Psoas muscle (tissue), 7 donors: ENCODE measurements at regions not wholly inside any gene's neighbourhood (a gene's known extent, or its start where the extent isn't known, plus 50 kb on each side); places are given as distances from the start of the nearest gene placed in this dataset.

Experiments
- ATAC-seq, 4 donors: fragments of 200-7000 bp; cut with Tn5 transposase; one replicate each; pipeline ENCODE4 v1.9.1; 2020; ENCODE audit warnings: moderate library complexity in 3 of 4, mild to moderate bottlenecking in 2 of 4
- DNase-seq, 2 donors: peaks; one replicate each; pipeline ENCODE4 v3.0.0-alpha.2; 2020
- H3K27ac ChIP-seq: fragments of 200-600 bp; one replicate; pipeline ENCODE4 v1.8.0; 2022
- H3K27me3 ChIP-seq, 3 donors: fragments of 200-600 bp in 1 of 3; one replicate each; pipeline versions ENCODE4 v1.6.1 to v1.8.0; 2013 to 2022; ENCODE audit warnings: low read length in 2 of 3, mild to moderate bottlenecking in 2 of 3, moderate library complexity in 1 of 3; ENCODE audit not compliant: insufficient read depth in 3 of 3
- H3K36me3 ChIP-seq, 2 donors: fragments of 200-600 bp in 1 of 2; one replicate each; pipeline versions ENCODE4 v1.6.1 to v1.8.0; 2013 to 2022; ENCODE audit warnings: low read depth in 1 of 2, mild to moderate bottlenecking in 1 of 2, moderate library complexity in 1 of 2; ENCODE audit not compliant: insufficient read depth in 1 of 2
- H3K4me1 ChIP-seq: fragments of 200-600 bp; one replicate; pipeline ENCODE4 v1.8.0; 2022
- H3K4me3 ChIP-seq: fragments of 200-600 bp; one replicate; pipeline ENCODE4 v1.8.0; 2022; ENCODE audit warnings: mild to moderate bottlenecking
- H3K9me3 ChIP-seq: fragments of 200-600 bp; one replicate; pipeline ENCODE4 v1.8.0; 2022
- WGBS, 3 donors: extraction: QIAGEN DNeasy Blood & Tissue Kit; methylation state at CpG; one replicate each; pipeline versions ENCODE4 v1.1.6 to v1.1.7; 2013; 5-methylcytosine and 5-hydroxymethylcytosine counted together
- intact Hi-C, 2 donors: fragments of 100-400 bp; cut with DNase I; formaldehyde crosslinking; loops; one replicate each; pipeline versions ENCODE4 v1.11.0 to v1.14.2; 2022
- TF ChIP-seq, protein P1 (sequence below): fragments of 200-600 bp; IDR thresholded peaks from one replicate; pipeline ENCODE4 v1.8.0; 2022; ENCODE audit warnings: antibody characterized with exemption
- donor health status: healthy with polysubstance abuse.
- donor health status: DM: no; HTN: no; CAD: no; lungs with moderate emphysema.
- donor health status: Bipolar disorder and iron deficiency.
- donor health status: healthy.
- donor health status: DM: yes; HTN: yes; CAD: no.
- donor health status: DM: no; HTN: no; CAD: no.
- donor health status: DM: yes; HTN: yes; CAD: no.

DNA sequence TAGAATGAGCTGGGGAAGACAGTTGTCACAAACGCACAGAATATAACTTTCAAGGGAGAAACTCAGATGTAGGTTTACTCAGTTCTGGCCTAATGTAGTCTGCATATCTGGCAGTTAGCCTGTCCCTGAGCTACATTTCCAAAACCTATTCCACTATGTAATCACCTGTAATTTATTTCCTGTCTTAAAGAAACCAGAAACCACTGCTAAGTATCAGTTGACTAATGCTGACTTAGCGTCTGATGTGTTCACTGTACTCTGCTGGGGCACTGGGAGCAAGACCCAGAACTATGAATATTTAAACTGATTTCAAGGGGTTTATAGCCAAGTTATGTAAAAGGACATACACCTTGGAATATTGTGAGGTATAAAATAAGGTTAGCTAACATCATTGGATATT, 1995.2 kb upstream of the PIK3C3 start:
- 30 to 47% (median 41%) methylated on average over 2 of the region's 2 CpGs for WGBS, 3 donors
- Histone ChIP-seq H3K36me3 (no peaks in the 10 kb centered on the region), H3K27me3 (no peaks in the 10 kb centered on the region), H3K4me3 (no peak overlapping the region), H3K4me1 (no peaks in the 10 kb centered on the region), H3K9me3 (no peaks in the 10 kb centered on the region), H3K27ac (no peak overlapping the region)
- ATAC-seq (no peak), DNase-seq (no peak)
- TF ChIP-seq, protein P1, sequence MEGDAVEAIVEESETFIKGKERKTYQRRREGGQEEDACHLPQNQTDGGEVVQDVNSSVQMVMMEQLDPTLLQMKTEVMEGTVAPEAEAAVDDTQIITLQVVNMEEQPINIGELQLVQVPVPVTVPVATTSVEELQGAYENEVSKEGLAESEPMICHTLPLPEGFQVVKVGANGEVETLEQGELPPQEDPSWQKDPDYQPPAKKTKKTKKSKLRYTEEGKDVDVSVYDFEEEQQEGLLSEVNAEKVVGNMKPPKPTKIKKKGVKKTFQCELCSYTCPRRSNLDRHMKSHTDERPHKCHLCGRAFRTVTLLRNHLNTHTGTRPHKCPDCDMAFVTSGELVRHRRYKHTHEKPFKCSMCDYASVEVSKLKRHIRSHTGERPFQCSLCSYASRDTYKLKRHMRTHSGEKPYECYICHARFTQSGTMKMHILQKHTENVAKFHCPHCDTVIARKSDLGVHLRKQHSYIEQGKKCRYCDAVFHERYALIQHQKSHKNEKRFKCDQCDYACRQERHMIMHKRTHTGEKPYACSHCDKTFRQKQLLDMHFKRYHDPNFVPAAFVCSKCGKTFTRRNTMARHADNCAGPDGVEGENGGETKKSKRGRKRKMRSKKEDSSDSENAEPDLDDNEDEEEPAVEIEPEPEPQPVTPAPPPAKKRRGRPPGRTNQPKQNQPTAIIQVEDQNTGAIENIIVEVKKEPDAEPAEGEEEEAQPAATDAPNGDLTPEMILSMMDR: no peak
- intact Hi-C loops: no loop called here

DNA sequence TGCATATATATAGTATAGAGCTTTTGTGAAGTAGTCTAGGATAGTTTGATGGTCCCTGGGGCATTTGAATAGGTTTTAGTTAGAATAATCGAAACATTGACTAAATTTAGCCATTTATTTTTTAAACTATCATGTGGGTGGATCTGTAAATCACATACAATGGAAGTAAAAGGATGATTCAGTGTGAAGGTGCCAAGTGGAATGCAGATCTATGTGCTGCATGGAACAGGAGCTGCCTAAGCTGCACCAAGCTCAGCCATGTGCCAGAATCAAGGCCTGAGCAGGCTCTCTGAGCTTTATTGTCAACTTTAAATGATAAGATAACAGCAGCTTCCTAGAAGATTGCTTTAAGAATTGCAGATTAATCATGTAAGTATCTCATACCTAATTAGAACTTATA, 1996.2 kb upstream of the PIK3C3 start:
- no peak overlapping the region for H3K27ac ChIP-seq
- intact Hi-C loops: no loop called here
- H3K4me3 ChIP-seq: no peak overlapping the region
- 59 to 73% (median 71%) methylated on average over 1 of the region's 1 CpG for WGBS, 3 donors
- H3K27me3 ChIP-seq: no peaks in the 10 kb centered on the region
- TF ChIP-seq, protein P1: no peak
- no peak for ATAC-seq
- no peaks in the 10 kb centered on the region for H3K4me1 ChIP-seq
- no peaks in the 10 kb centered on the region for H3K36me3 ChIP-seq
- no peaks in the 10 kb centered on the region for H3K9me3 ChIP-seq
- DNase-seq: no peak

DNA sequence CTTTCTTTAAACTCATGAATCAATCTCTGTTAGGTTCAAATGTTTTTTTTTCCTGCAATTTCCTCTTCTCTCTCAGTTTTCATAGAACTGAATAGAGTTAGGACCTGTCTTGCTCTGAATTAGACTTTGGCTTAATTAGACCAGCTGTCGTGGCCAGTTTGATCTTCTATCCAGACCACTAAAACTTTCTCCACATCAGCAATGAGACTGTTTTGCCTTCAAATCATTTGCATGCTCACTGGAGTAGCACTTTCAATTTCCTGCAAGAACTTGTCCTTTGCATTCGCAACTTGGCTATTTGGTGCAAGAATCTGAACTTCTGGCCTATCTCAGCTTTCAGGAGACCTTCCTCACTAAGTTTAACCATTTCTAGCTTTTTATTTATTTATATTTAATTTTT, 2002.2 kb upstream of the PIK3C3 start:
- no peak overlapping the region for H3K4me3 ChIP-seq
- 78 to 79% (median 79%) methylated on average over 2 of the region's 2 CpGs for WGBS, 3 donors
- H3K4me1 ChIP-seq: no peaks in the 10 kb centered on the region
- H3K27me3 ChIP-seq: no peaks in the 10 kb centered on the region
- no peaks in the 10 kb centered on the region for H3K36me3 ChIP-seq
- no peaks in the 10 kb centered on the region for H3K9me3 ChIP-seq
- ATAC-seq (no peak), DNase-seq (no peak)
- H3K27ac ChIP-seq: no peak overlapping the region
- intact Hi-C loops: no loop called here
- TF ChIP-seq, protein P1: no peak

DNA sequence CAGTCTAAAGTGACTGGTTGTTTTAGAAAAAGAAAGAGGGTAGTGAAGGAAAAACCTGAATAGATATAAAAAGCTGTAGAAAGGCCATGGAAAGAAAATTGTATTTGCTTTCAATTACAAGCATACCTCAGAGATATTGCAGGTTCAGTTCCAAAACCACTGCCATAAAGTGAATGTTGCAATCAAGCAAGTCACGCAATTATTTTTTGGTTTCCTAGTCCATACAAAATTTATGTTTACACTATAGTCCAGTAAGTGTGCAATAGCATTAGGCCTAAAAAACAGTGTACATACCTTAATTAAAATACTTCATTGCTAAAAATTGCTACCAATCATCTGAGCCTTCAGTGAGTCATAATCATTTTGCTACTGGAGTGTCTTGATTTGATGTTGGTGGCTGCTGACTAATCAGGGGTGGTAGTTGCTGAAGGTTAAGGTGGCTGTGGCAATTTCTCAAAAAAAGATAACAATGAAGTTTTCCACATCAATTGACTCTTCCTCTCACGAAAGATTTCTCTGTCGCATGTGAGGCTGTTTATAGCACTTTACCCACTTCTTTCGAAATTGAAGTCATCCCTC, 2003.8 kb upstream of the PIK3C3 start:
- H3K27ac ChIP-seq: no peak overlapping the region
- ATAC-seq (no peak), DNase-seq (no peak)
- 93 to 97% (median 96%) methylated on average over 4 of the region's 4 CpGs for WGBS, 3 donors
- no peaks in the 10 kb centered on the region for H3K27me3 ChIP-seq
- H3K4me3 ChIP-seq: no peak overlapping the region
- TF ChIP-seq, protein P1: no peak
- no peaks in the 10 kb centered on the region for H3K4me1 ChIP-seq
- no peaks in the 10 kb centered on the region for H3K9me3 ChIP-seq
- no peaks in the 10 kb centered on the region for H3K36me3 ChIP-seq
- intact Hi-C loops: no loop called here

DNA sequence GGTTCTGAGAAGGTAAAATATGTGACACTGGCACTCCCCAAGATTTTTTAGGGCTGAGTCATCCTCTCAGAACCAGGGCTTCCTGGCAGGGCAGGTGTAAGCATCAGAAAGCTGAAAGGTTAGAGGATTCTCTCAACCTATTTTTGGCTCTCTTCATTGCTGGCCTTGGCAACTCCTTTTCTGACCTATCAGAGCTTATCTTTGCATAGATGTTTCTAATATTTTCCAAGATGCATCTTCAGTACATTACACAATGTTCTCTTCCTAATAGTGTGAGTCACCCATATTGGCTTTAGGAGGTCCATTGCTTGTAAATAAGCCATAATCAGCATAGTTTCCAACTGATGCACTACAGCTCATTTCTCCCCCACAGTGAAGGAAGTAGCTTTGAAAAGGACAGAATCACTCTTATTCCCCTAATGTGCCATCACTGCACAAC, 2008.4 kb upstream of the PIK3C3 start:
- H3K27ac ChIP-seq: no peak overlapping the region
- no peak overlapping the region for H3K4me3 ChIP-seq
- H3K4me1 ChIP-seq: no peaks in the 10 kb centered on the region
- no peaks in the 10 kb centered on the region for H3K9me3 ChIP-seq
- peak in 2 of 4 donors; percentile 43 to 65 for ATAC-seq
- H3K27me3 ChIP-seq: no peaks in the 10 kb centered on the region
- DNase-seq: no peak
- TF ChIP-seq, protein P1: no peak
- H3K36me3 ChIP-seq: no peaks in the 10 kb centered on the region
- intact Hi-C loops: no loop called here
